ENCODE measurements at regions not wholly inside any gene's neighbourhood (a gene's known extent, or its start where the extent isn't known, plus 50 kb on each side); places are given as distances from the start of the nearest gene placed in this dataset.

DNA sequence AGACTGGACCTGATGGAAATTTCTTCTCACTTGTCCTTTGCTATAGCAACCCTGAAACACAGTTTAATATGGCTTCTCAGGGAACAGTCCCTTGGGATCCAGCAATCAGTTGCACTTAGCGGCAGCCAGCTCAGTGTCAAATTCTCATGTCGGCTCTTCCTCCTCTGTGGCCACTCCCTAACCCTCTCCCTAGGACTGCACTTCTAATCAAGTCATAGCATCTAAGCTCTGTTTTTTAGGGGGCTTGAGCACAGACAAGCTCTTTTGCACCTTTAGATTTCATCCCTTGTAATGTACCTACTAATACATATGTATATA is 250.5 kb upstream of the TLE3 start:
- TF ChIP-seq, protein P1, sequence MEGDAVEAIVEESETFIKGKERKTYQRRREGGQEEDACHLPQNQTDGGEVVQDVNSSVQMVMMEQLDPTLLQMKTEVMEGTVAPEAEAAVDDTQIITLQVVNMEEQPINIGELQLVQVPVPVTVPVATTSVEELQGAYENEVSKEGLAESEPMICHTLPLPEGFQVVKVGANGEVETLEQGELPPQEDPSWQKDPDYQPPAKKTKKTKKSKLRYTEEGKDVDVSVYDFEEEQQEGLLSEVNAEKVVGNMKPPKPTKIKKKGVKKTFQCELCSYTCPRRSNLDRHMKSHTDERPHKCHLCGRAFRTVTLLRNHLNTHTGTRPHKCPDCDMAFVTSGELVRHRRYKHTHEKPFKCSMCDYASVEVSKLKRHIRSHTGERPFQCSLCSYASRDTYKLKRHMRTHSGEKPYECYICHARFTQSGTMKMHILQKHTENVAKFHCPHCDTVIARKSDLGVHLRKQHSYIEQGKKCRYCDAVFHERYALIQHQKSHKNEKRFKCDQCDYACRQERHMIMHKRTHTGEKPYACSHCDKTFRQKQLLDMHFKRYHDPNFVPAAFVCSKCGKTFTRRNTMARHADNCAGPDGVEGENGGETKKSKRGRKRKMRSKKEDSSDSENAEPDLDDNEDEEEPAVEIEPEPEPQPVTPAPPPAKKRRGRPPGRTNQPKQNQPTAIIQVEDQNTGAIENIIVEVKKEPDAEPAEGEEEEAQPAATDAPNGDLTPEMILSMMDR (IDR thresholded peaks at IDR 0.05; ENCODE audit: extremely low read depth, missing control alignments): no peak

GRCh38 chr15:70347321-70348225 is 249.9 kb upstream of the TLE3 start:
- TF ChIP-seq, protein P1 (IDR thresholded peaks at IDR 0.05; ENCODE audit: extremely low read depth, missing control alignments): no peak
- no peak for DNase-seq (ENCODE audit: low spot score)

More for the DNA sequence above, 250.5 kb upstream of the TLE3 start:
- no peak for DNase-seq (ENCODE audit: low spot score)

- TF ChIP-seq, protein P1 (IDR thresholded peaks at IDR 0.05; ENCODE audit: extremely low read depth, missing control alignments): no peak
- DNase-seq (ENCODE audit: low spot score): no peak
These were observed 247.7 kb upstream of the TLE3 start for GRCh38 chr15:70345251-70346019.

GRCh38 chr15:70344666-70345065 is 246.9 kb upstream of the TLE3 start:
- TF ChIP-seq, protein P1 (IDR thresholded peaks at IDR 0.05; ENCODE audit: extremely low read depth, missing control alignments): no peak
- no peak for DNase-seq (ENCODE audit: low spot score)

GRCh38 chr15:70343961-70344621 is 246.4 kb upstream of the TLE3 start:
- TF ChIP-seq, protein P1 (IDR thresholded peaks at IDR 0.05; ENCODE audit: extremely low read depth, missing control alignments): no peak
- DNase-seq (ENCODE audit: low spot score): no peak

DNA sequence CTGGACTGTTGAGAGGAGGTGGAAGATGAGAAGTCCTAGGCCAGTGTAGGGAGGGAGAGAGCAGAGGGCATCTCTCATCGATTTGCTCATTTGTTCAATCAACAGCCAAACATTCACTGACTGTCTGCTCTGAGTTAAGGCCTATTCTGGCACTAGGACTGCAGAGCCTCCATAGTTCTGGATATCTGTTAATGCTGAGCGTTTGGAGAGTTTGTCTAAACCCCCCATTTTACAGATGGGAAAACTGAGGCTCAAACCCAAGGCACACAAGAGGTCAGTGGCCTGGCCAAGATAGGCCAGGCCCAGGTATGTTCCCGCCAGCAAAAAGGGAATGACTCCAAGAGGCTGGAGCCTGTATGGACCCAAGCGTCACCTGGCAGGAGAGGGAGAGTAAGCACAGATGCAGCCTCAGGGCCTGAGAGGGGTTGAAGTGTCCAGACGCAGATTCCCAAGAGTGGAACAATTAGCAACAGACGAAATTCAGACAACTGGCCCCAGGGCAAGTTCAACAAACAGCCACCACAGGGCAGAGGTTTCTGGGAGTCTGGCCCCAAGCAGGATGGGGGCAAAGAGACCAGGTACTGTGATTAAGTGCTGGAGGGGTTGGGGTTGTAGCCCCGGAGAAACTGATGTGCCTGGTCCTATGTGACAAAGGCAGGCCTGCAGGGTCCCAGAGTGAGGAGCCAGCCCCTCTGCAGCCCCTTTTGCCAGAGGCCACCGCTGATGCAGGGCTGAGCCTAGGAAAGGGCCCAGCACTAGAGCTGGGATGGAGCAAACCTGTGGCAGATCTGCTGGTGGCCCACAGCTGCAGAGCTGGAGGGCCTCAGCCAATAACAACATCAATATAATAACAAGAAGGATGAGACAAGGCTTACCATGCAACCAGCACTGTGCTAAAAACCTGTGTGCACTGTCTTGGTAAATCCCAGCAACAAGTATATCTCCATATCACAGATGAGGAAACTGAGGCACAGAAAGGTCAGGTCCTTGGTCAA is 245.1 kb upstream of the TLE3 start:
- TF ChIP-seq, protein P1 (IDR thresholded peaks at IDR 0.05; ENCODE audit: extremely low read depth, missing control alignments): no peak
- no peak for DNase-seq (ENCODE audit: low spot score)
